HCT116 (cell line): ENCODE measurements at regions not wholly inside any gene's neighbourhood (a gene's known extent, or its start where the extent isn't known, plus 50 kb on each side); places are given as distances from the start of the nearest gene placed in this dataset.

Experiments used
- ATAC-seq: fragments of 200-7000 bp; cut with Tn5 transposase; 2 replicates; pipeline ENCODE4 v1.9.1; 2020; ENCODE audit warnings: mild to moderate bottlenecking, moderate library complexity
- BruUV-seq: library from RNA; stranded (reverse); fragments of 400-500 nt; replicated peaks from 2 replicates; lab custom pipeline; 2021; lab: Mats Ljungman, UMichigan
- CTCF ChIA-PET: fragments of 300-600 bp; sonication (Branson Sonifier 250); formaldehyde crosslinking; loops from one replicate; lab custom pipeline; 2021; ENCODE audit warnings: antibody characterized with exemption; lab: Charles Lee
- POLR2A ChIA-PET: fragments of 300-600, 350-600 bp; sonication (Branson Sonifier 250); formaldehyde crosslinking; loops from one replicate; lab custom pipeline; 2021; ENCODE audit warnings: antibody characterized with exemption; lab: Charles Lee
- RAD21 ChIA-PET, 2 experiments: fragments of 300-600 bp; sonication (Branson Sonifier 250); formaldehyde crosslinking; loops; one replicate each; lab custom pipeline; 2023; ENCODE audit warnings: low total read pairs in 2 of 2; ENCODE audit not compliant: uncharacterized antibody in 2 of 2, unreplicated experiment in 2 of 2, low non-redundant PET in 1 of 2; lab: Charles Lee
- DNase-seq: peaks from one replicate; pipeline ENCODE4 v3.0.0-alpha.2; 2010; ENCODE audit warnings: low read depth, low spot score
- H2AFZ ChIP-seq: fragments of 200-600 bp; shearing (Covaris generic), sonication (generic); 2 replicates; pipeline ENCODE4 v1.6.1; 2017; ENCODE audit warnings: low read depth, mixed run types, mixed read lengths, antibody characterized with exemption, low read length; ENCODE audit not compliant: poor library complexity, severe bottlenecking
- H3K27ac ChIP-seq: 2 replicates; pipeline ENCODE4 v1.5.1; 2012; ENCODE audit warnings: low read depth, low read length
- H3K27me3 ChIP-seq: fragments of 200-600 bp; sonication (generic); 2 replicates; pipeline ENCODE4 v1.6.1; 2016; ENCODE audit warnings: mixed run types, low read length, mixed read lengths; ENCODE audit not compliant: insufficient read depth
- H3K36me3 ChIP-seq, 2 experiments: fragments of 200-500 bp in 1 of 2; fragments of 200-600 bp in 1 of 2; sonication (Bioruptor generic) in 1 of 2; sonication (generic) in 1 of 2; 2 replicates each; pipeline versions ENCODE4 v1.5.1 to v1.6.1; 2014 to 2016; ENCODE audit warnings: low read length in 2 of 2, inconsistent platforms in 1 of 2, mixed read lengths in 1 of 2, mixed run types in 1 of 2; ENCODE audit not compliant: insufficient read depth in 2 of 2, control insufficient read depth in 1 of 2
- H3K4me1 ChIP-seq, 2 experiments: fragments of 200-600 bp in 1 of 2; sonication (generic) in 1 of 2; 2 replicates each; pipeline versions ENCODE4 v1.5.1 to v1.6.1; 2012 to 2017; ENCODE audit warnings: low read length in 2 of 2, inconsistent platforms in 1 of 2, mild to moderate bottlenecking in 1 of 2, mixed read lengths in 1 of 2, mixed run types in 1 of 2, moderate library complexity in 1 of 2; ENCODE audit not compliant: insufficient read depth in 2 of 2, control insufficient read depth in 1 of 2
- H3K4me2 ChIP-seq: fragments of 200-600 bp; sonication (generic); 2 replicates; pipeline ENCODE4 v1.6.1; 2017; ENCODE audit warnings: mixed run types, low read length, mixed read lengths
- H3K4me3 ChIP-seq, 2 experiments: fragments of 200-600 bp in 1 of 2; sonication (generic) in 1 of 2; replicated peaks in 1 of 2; 2 replicates each; pipeline ENCODE4 v1.5.1; 2011 to 2016; ENCODE audit warnings: low read length in 2 of 2, control low read depth in 1 of 2, low read depth in 1 of 2, mild to moderate bottlenecking in 1 of 2, mixed read lengths in 1 of 2, mixed run types in 1 of 2
- H3K79me2 ChIP-seq: fragments of 200-600 bp; sonication (generic); 2 replicates; pipeline ENCODE4 v1.6.1; 2017; ENCODE audit warnings: mild to moderate bottlenecking, mixed run types, low read length, moderate library complexity, mixed read lengths; ENCODE audit not compliant: insufficient read depth
- H3K9ac ChIP-seq: fragments of 200-600 bp; sonication (generic); 2 replicates; pipeline ENCODE4 v1.6.1; 2016; ENCODE audit warnings: low read length, mixed read lengths
- H3K9me2 ChIP-seq: fragments of 200-600 bp; sonication (generic), shearing (Covaris generic); 2 replicates; pipeline ENCODE4 v1.6.1; 2017; ENCODE audit warnings: mixed run types, mild to moderate bottlenecking, moderate library complexity; ENCODE audit not compliant: insufficient read depth
- H3K9me3 ChIP-seq, 2 experiments: fragments of 200-500 bp in 1 of 2; fragments of 200-600 bp in 1 of 2; sonication (Bioruptor generic) in 1 of 2; sonication (generic) in 1 of 2; 2 replicates each; pipeline ENCODE4 v1.6.1; 2014 to 2017; ENCODE audit warnings: low read length in 2 of 2, mixed read lengths in 2 of 2, inconsistent platforms in 1 of 2, low read depth in 1 of 2, mild to moderate bottlenecking in 1 of 2, mixed run types in 1 of 2, moderate library complexity in 1 of 2; ENCODE audit not compliant: control insufficient read depth in 1 of 2, insufficient read depth in 1 of 2
- H4K20me1 ChIP-seq: fragments of 200-600 bp; sonication (generic), shearing (Covaris generic); 2 replicates; pipeline ENCODE4 v1.6.1; 2017; ENCODE audit warnings: mixed run types, mild to moderate bottlenecking, moderate library complexity; ENCODE audit not compliant: insufficient read depth
- ATF3 ChIP-seq: IDR thresholded peaks from 2 replicates; pipeline ENCODE4 v1.6.1; 2012
- CBX3 ChIP-seq: IDR thresholded peaks from 2 replicates; pipeline ENCODE4 v1.6.1; 2012; ENCODE audit warnings: low read depth
- FOSL1 ChIP-seq: IDR thresholded peaks from 2 replicates; pipeline ENCODE4 v1.6.1; 2012; ENCODE audit warnings: low read depth
- JUND ChIP-seq: IDR thresholded peaks from 2 replicates; pipeline ENCODE4 v1.6.1; 2012
- POLR2A ChIP-seq: IDR thresholded peaks from 2 replicates; pipeline ENCODE4 v1.7.0; 2011; ENCODE audit warnings: borderline replicate concordance; ENCODE audit not compliant: insufficient read depth, insufficient read length; ENCODE audit errors: extremely low read depth
- RAD21 ChIP-seq: IDR thresholded peaks from 2 replicates; pipeline ENCODE4 v1.6.1; 2012; ENCODE audit warnings: low read depth, mild to moderate bottlenecking
- SP1 ChIP-seq: IDR thresholded peaks from 2 replicates; pipeline ENCODE4 v1.6.1; 2012; ENCODE audit warnings: low read depth
- SRF ChIP-seq: IDR thresholded peaks from 2 replicates; pipeline ENCODE4 v1.6.1; 2012; ENCODE audit warnings: low read depth
- ZFX ChIP-seq: fragments of 450-650 bp; IDR thresholded peaks from 2 replicates; pipeline ENCODE4 v1.6.1; 2017
- intact Hi-C: fragments of 100-400 bp; cut with micrococcal nuclease; formaldehyde crosslinking; loops from 2 replicates; pipeline ENCODE4 v1.10.0; 2022
- TF ChIP-seq, protein P1 (sequence below): IDR thresholded peaks from 2 replicates; pipeline ENCODE4 v1.6.1; 2012

GRCh38 chr3:147943265-147943945, 534.2 kb downstream of the ZIC1 start:
- peak; percentile 82 for ATAC-seq
- Histone ChIP-seq H2AFZ (peak overlapping the region; percentile 96), H3K27me3 (no peaks in the 10 kb centered on the region), H3K9me3 (no peaks in the 10 kb centered on the region), H3K4me2 (peak overlapping the region; percentile 75), H3K27ac (peak overlapping the region; percentile 60; the same call in 1 of the 2 replicates), H3K9me2 (no peaks in the 10 kb centered on the region), H3K36me3 (no peaks in the 10 kb centered on the region), H3K9ac (peak overlapping the region; percentile 54), H3K4me3 (peak overlapping the region in 1 of 2 experiments; percentile 36; a peak in 2 of 4 replicates), H3K4me1 (peaks cover 11 to 32% of the 10 kb centered on the region in 2 experiments; a peak in 3 of 4 replicates), H4K20me1 (no peaks in the 10 kb centered on the region), H3K79me2 (no peaks in the 10 kb centered on the region)
- ChIA-PET RAD21 (no interaction called here), CTCF (no interaction called here), POLR2A (no interaction called here)
- TF ChIP-seq, protein P1, sequence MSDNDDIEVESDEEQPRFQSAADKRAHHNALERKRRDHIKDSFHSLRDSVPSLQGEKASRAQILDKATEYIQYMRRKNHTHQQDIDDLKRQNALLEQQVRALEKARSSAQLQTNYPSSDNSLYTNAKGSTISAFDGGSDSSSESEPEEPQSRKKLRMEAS, result peak; percentile 32; the same call in 1 of the 2 replicates
- TF ChIP-seq JUND, result peak; percentile 76
- no peak for TF ChIP-seq RAD21
- TF ChIP-seq POLR2A, result no peak
- 0 out of 2 replicates have a peak, but pooled peaks have one; percentile 20 for TF ChIP-seq SRF
- no peak for TF ChIP-seq ATF3
- TF ChIP-seq ZFX, result no peak
- TF ChIP-seq CBX3, result peak; percentile 48; the same call in 1 of the 2 replicates
- peak; percentile 70; the same call in 1 of the 2 replicates for TF ChIP-seq SP1
- TF ChIP-seq FOSL1, result peak; percentile 85
- BruUV-seq, result no TSS peak
- intact Hi-C loops, result no loop called here
- DNase-seq, result peak; percentile 47
